Calu3 (cell line): ENCODE measurements at regions not wholly inside any gene's neighbourhood (a gene's known extent, or its start where the extent isn't known, plus 50 kb on each side); places are given as distances from the start of the nearest gene placed in this dataset.

Experiments used
- BruUV-seq: library from RNA; stranded (reverse); fragments of 400-500 nt; replicated peaks from 2 replicates; lab custom pipeline; 2021; lab: Mats Ljungman, UMichigan
- CTCF ChIA-PET: fragments of 300-600 bp; sonication (Branson Sonifier 250); formaldehyde crosslinking; loops from one replicate; lab custom pipeline; 2022; ENCODE audit warnings: antibody characterized with exemption; lab: Charles Lee
- DNase-seq: peaks from one replicate; pipeline ENCODE4 v3.0.0; 2022
- H3K27ac Mint-ChIP-seq: one replicate; pipeline ENCODE4 v1.8.0; 2022; ENCODE audit warnings: mixed read lengths; ENCODE audit not compliant: unreplicated experiment
- H3K27me3 Mint-ChIP-seq: one replicate; pipeline ENCODE4 v1.8.0; 2022; ENCODE audit warnings: mixed read lengths; ENCODE audit not compliant: unreplicated experiment
- H3K36me3 Mint-ChIP-seq: one replicate; pipeline ENCODE4 v1.8.0; 2022; ENCODE audit warnings: mild to moderate bottlenecking, moderate library complexity, mixed read lengths; ENCODE audit not compliant: insufficient read depth, unreplicated experiment
- H3K4me1 Mint-ChIP-seq: one replicate; pipeline ENCODE4 v1.8.0; 2022; ENCODE audit warnings: mild to moderate bottlenecking, low read depth, mixed read lengths; ENCODE audit not compliant: unreplicated experiment
- H3K4me3 Mint-ChIP-seq: one replicate; pipeline ENCODE4 v1.8.0; 2022; ENCODE audit warnings: mild to moderate bottlenecking, low read depth, moderate library complexity, mixed read lengths; ENCODE audit not compliant: unreplicated experiment
- H3K9me3 Mint-ChIP-seq: one replicate; pipeline ENCODE4 v1.8.0; 2022; ENCODE audit warnings: low read depth, mixed read lengths; ENCODE audit not compliant: unreplicated experiment
- CTCF ChIP-seq: fragments of 200-600 bp; IDR thresholded peaks from one replicate; pipeline ENCODE4 v1.8.0; 2022; ENCODE audit warnings: antibody characterized with exemption; ENCODE audit not compliant: unreplicated experiment
- intact Hi-C: fragments of 100-400 bp; cut with micrococcal nuclease; formaldehyde crosslinking; loops from one replicate; pipeline ENCODE4 v1.10.0; 2022; ENCODE audit not compliant: unreplicated experiment

- CTCF ChIA-PET: no interaction called here
- BruUV-seq: no TSS peak
- peaks cover 22% of the 10 kb centered on the region for H3K36me3 Mint-ChIP-seq
- no peak for TF ChIP-seq CTCF
- no peak overlapping the region for H3K27ac Mint-ChIP-seq
- intact Hi-C loops: loop anchor here (5.0 to 10.0 kb wide), 2 partner anchors 87 to 635 kb away; no protein-coding TSS in a partner anchor
- peak overlapping the region; percentile 83 for H3K4me3 Mint-ChIP-seq
- H3K27me3 Mint-ChIP-seq: no peaks in the 10 kb centered on the region
- peaks cover 31% of the 10 kb centered on the region for H3K4me1 Mint-ChIP-seq
- H3K9me3 Mint-ChIP-seq: no peaks in the 10 kb centered on the region
- no peak for DNase-seq
These were observed 331.7 kb downstream of the HNRNPD start for GRCh38 chr4:82042042-82042441.

GRCh38 chr4:82038936-82039335, 334.9 kb downstream of the HNRNPD start:
- DNase-seq: no peak
- Mint-ChIP-seq H3K4me3 (no peak overlapping the region), H3K9me3 (no peaks in the 10 kb centered on the region), H3K27ac (no peak overlapping the region), H3K36me3 (peaks cover 15% of the 10 kb centered on the region), H3K27me3 (no peaks in the 10 kb centered on the region), H3K4me1 (peaks cover 41% of the 10 kb centered on the region)
- BruUV-seq: no TSS peak
- intact Hi-C loops: no loop called here
- TF ChIP-seq CTCF: no peak
- CTCF ChIA-PET: interaction anchor here (1.0 kb wide), 1 partner anchor 13 kb away, joined by 3 read pairs; no protein-coding TSS in a partner anchor

- intact Hi-C loops: no loop called here
- no peaks in the 10 kb centered on the region for H3K9me3 Mint-ChIP-seq
- peaks cover 41% of the 10 kb centered on the region for H3K4me1 Mint-ChIP-seq
- CTCF ChIA-PET: no interaction called here
- no peak for TF ChIP-seq CTCF
- H3K27me3 Mint-ChIP-seq: no peaks in the 10 kb centered on the region
- DNase-seq: no peak
- H3K27ac Mint-ChIP-seq: no peak overlapping the region
- no peaks in the 10 kb centered on the region for H3K36me3 Mint-ChIP-seq
- H3K4me3 Mint-ChIP-seq: no peak overlapping the region
- BruUV-seq: no TSS peak
These were observed 337.6 kb downstream of the HNRNPD start for GRCh38 chr4:82036181-82036580.

GRCh38 chr4:82034878-82035277, 338.9 kb downstream of the HNRNPD start:
- Mint-ChIP-seq H3K4me1 (peaks cover 32% of the 10 kb centered on the region), H3K27me3 (no peaks in the 10 kb centered on the region), H3K27ac (no peak overlapping the region), H3K4me3 (no peak overlapping the region), H3K9me3 (no peaks in the 10 kb centered on the region), H3K36me3 (no peaks in the 10 kb centered on the region)
- TF ChIP-seq CTCF: no peak
- CTCF ChIA-PET: interaction anchor here (0.6 kb wide), 1 partner anchor 10 kb away, joined by 4 read pairs; no protein-coding TSS in a partner anchor
- intact Hi-C loops: no loop called here
- no TSS peak for BruUV-seq
- no peak for DNase-seq
